ENCODE measurements at regions not wholly inside any gene's neighbourhood (a gene's known extent, or its start where the extent isn't known, plus 50 kb on each side); places are given as distances from the start of the nearest gene placed in this dataset.

- no peak overlapping the region for H3K4me3 ChIP-seq (ENCODE audit: low read length)
- H3K9ac ChIP-seq (ENCODE audit: low read length) = no peak overlapping the region
- H3K4me1 ChIP-seq (ENCODE audit: low read length) = no peaks in the 10 kb centered on the region
Observed at GRCh38 chr10:10829576-10829975, 188.1 kb upstream of the CELF2 start.

GRCh38 chr10:10830293-10830986, 187.2 kb upstream of the CELF2 start:
- Histone ChIP-seq H3K4me1 (ENCODE audit: low read length) (no peaks in the 10 kb centered on the region), H3K79me2 (ENCODE audit: low read length) (no peaks in the 10 kb centered on the region), H3K27ac (ENCODE audit: low read length) (no peak overlapping the region), H3K9ac (ENCODE audit: low read length) (no peak overlapping the region), H2AFZ (ENCODE audit: low read length) (no peak overlapping the region), H3K4me3 (ENCODE audit: low read length) (no peak overlapping the region), H3K36me3 (ENCODE audit: insufficient read depth, low read length) (no peaks in the 10 kb centered on the region), H4K20me1 (ENCODE audit: insufficient read depth, low read depth, low read length) (no peaks in the 10 kb centered on the region), H3K9me3 (ENCODE audit: low read length) (no peaks in the 10 kb centered on the region), H3K9me2 (replicated peaks; ENCODE audit: insufficient read depth, low read length) (no peaks in the 10 kb centered on the region), H3K4me2 (ENCODE audit: low read depth, low read length, poor library complexity, severe bottlenecking) (no peak overlapping the region), H3K27me3 (ENCODE audit: low read length) (no peaks in the 10 kb centered on the region)
- no peak for DNase-seq

More at GRCh38 chr10:10829576-10829975, 188.1 kb upstream of the CELF2 start:
- H3K27me3 ChIP-seq (ENCODE audit: low read length) = no peaks in the 10 kb centered on the region
- DNase-seq = no peak
- H4K20me1 ChIP-seq (ENCODE audit: insufficient read depth, low read depth, low read length) = no peaks in the 10 kb centered on the region
- H3K27ac ChIP-seq (ENCODE audit: low read length) = no peak overlapping the region
- no peaks in the 10 kb centered on the region for H3K9me3 ChIP-seq (ENCODE audit: low read length)
- H3K9me2 ChIP-seq (replicated peaks; ENCODE audit: insufficient read depth, low read length) = no peaks in the 10 kb centered on the region
- no peak overlapping the region for H2AFZ ChIP-seq (ENCODE audit: low read length)
- H3K4me2 ChIP-seq (ENCODE audit: low read depth, low read length, poor library complexity, severe bottlenecking) = no peak overlapping the region
- H3K79me2 ChIP-seq (ENCODE audit: low read length) = no peaks in the 10 kb centered on the region
- H3K36me3 ChIP-seq (ENCODE audit: insufficient read depth, low read length) = no peaks in the 10 kb centered on the region

GRCh38 chr10:10831085-10831484, 186.6 kb upstream of the CELF2 start:
- no peaks in the 10 kb centered on the region for H4K20me1 ChIP-seq (ENCODE audit: insufficient read depth, low read depth, low read length)
- no peak for DNase-seq
- H3K27ac ChIP-seq (ENCODE audit: low read length) = no peak overlapping the region
- no peak overlapping the region for H3K4me3 ChIP-seq (ENCODE audit: low read length)
- no peaks in the 10 kb centered on the region for H3K27me3 ChIP-seq (ENCODE audit: low read length)
- no peaks in the 10 kb centered on the region for H3K9me2 ChIP-seq (replicated peaks; ENCODE audit: insufficient read depth, low read length)
- H3K4me1 ChIP-seq (ENCODE audit: low read length) = no peaks in the 10 kb centered on the region
- H2AFZ ChIP-seq (ENCODE audit: low read length) = no peak overlapping the region
- no peak overlapping the region for H3K4me2 ChIP-seq (ENCODE audit: low read depth, low read length, poor library complexity, severe bottlenecking)
- no peaks in the 10 kb centered on the region for H3K36me3 ChIP-seq (ENCODE audit: insufficient read depth, low read length)
- H3K9me3 ChIP-seq (ENCODE audit: low read length) = no peaks in the 10 kb centered on the region
- no peaks in the 10 kb centered on the region for H3K79me2 ChIP-seq (ENCODE audit: low read length)
- no peak overlapping the region for H3K9ac ChIP-seq (ENCODE audit: low read length)

- Histone ChIP-seq H3K9me3 (ENCODE audit: low read length) (no peaks in the 10 kb centered on the region), H3K79me2 (ENCODE audit: low read length) (no peaks in the 10 kb centered on the region), H3K4me3 (ENCODE audit: low read length) (no peak overlapping the region), H3K36me3 (ENCODE audit: insufficient read depth, low read length) (no peaks in the 10 kb centered on the region), H3K27me3 (ENCODE audit: low read length) (no peaks in the 10 kb centered on the region), H3K9me2 (replicated peaks; ENCODE audit: insufficient read depth, low read length) (no peaks in the 10 kb centered on the region), H3K4me2 (ENCODE audit: low read depth, low read length, poor library complexity, severe bottlenecking) (no peak overlapping the region), H2AFZ (ENCODE audit: low read length) (no peak overlapping the region), H4K20me1 (ENCODE audit: insufficient read depth, low read depth, low read length) (no peaks in the 10 kb centered on the region), H3K27ac (ENCODE audit: low read length) (no peak overlapping the region), H3K9ac (ENCODE audit: low read length) (no peak overlapping the region), H3K4me1 (ENCODE audit: low read length) (no peaks in the 10 kb centered on the region)
- no peak for DNase-seq
Observed at GRCh38 chr10:10833955-10834354, 183.7 kb upstream of the CELF2 start.

GRCh38 chr10:10844251-10844650, 173.4 kb upstream of the CELF2 start:
- no peak for DNase-seq
- Histone ChIP-seq H3K4me2 (ENCODE audit: low read depth, low read length, poor library complexity, severe bottlenecking) (no peak overlapping the region), H2AFZ (ENCODE audit: low read length) (no peak overlapping the region), H3K27ac (ENCODE audit: low read length) (no peak overlapping the region), H3K9me2 (replicated peaks; ENCODE audit: insufficient read depth, low read length) (no peaks in the 10 kb centered on the region), H3K79me2 (ENCODE audit: low read length) (no peaks in the 10 kb centered on the region), H3K9ac (ENCODE audit: low read length) (no peak overlapping the region), H3K27me3 (ENCODE audit: low read length) (peaks cover 2% of the 10 kb centered on the region; the same call in 1 of the 2 replicates), H3K4me3 (ENCODE audit: low read length) (no peak overlapping the region), H3K4me1 (ENCODE audit: low read length) (no peaks in the 10 kb centered on the region), H4K20me1 (ENCODE audit: insufficient read depth, low read depth, low read length) (no peaks in the 10 kb centered on the region), H3K36me3 (ENCODE audit: insufficient read depth, low read length) (no peaks in the 10 kb centered on the region), H3K9me3 (ENCODE audit: low read length) (no peaks in the 10 kb centered on the region)

- Histone ChIP-seq H4K20me1 (ENCODE audit: insufficient read depth, low read depth, low read length) (no peaks in the 10 kb centered on the region), H2AFZ (ENCODE audit: low read length) (no peak overlapping the region), H3K9me3 (ENCODE audit: low read length) (no peaks in the 10 kb centered on the region), H3K27ac (ENCODE audit: low read length) (no peak overlapping the region), H3K4me1 (ENCODE audit: low read length) (no peaks in the 10 kb centered on the region), H3K79me2 (ENCODE audit: low read length) (no peaks in the 10 kb centered on the region), H3K4me3 (ENCODE audit: low read length) (no peak overlapping the region), H3K36me3 (ENCODE audit: insufficient read depth, low read length) (no peaks in the 10 kb centered on the region), H3K4me2 (ENCODE audit: low read depth, low read length, poor library complexity, severe bottlenecking) (no peak overlapping the region), H3K9ac (ENCODE audit: low read length) (no peak overlapping the region), H3K27me3 (ENCODE audit: low read length) (peaks cover 2% of the 10 kb centered on the region; the same call in 1 of the 2 replicates), H3K9me2 (replicated peaks; ENCODE audit: insufficient read depth, low read length) (no peaks in the 10 kb centered on the region)
- no peak for DNase-seq
Observed at GRCh38 chr10:10845185-10845584, 172.5 kb upstream of the CELF2 start.

GRCh38 chr10:10845826-10846503, 171.7 kb upstream of the CELF2 start:
- no peak for DNase-seq
- no peak overlapping the region for H3K4me2 ChIP-seq (ENCODE audit: low read depth, low read length, poor library complexity, severe bottlenecking)
- H3K9me2 ChIP-seq (replicated peaks; ENCODE audit: insufficient read depth, low read length) = no peaks in the 10 kb centered on the region
- H4K20me1 ChIP-seq (ENCODE audit: insufficient read depth, low read depth, low read length) = no peaks in the 10 kb centered on the region
- no peak overlapping the region for H2AFZ ChIP-seq (ENCODE audit: low read length)
- no peak overlapping the region for H3K4me3 ChIP-seq (ENCODE audit: low read length)
- H3K4me1 ChIP-seq (ENCODE audit: low read length) = no peaks in the 10 kb centered on the region
- no peak overlapping the region for H3K27ac ChIP-seq (ENCODE audit: low read length)
- no peaks in the 10 kb centered on the region for H3K9me3 ChIP-seq (ENCODE audit: low read length)
- H3K9ac ChIP-seq (ENCODE audit: low read length) = no peak overlapping the region
- no peaks in the 10 kb centered on the region for H3K36me3 ChIP-seq (ENCODE audit: insufficient read depth, low read length)
- H3K79me2 ChIP-seq (ENCODE audit: low read length) = no peaks in the 10 kb centered on the region
- H3K27me3 ChIP-seq (ENCODE audit: low read length) = peaks cover 2% of the 10 kb centered on the region; the same call in 1 of the 2 replicates

- no peaks in the 10 kb centered on the region for H3K9me3 ChIP-seq (ENCODE audit: low read length)
- H3K9ac ChIP-seq (ENCODE audit: low read length) = no peak overlapping the region
- no peaks in the 10 kb centered on the region for H3K4me1 ChIP-seq (ENCODE audit: low read length)
- H4K20me1 ChIP-seq (ENCODE audit: insufficient read depth, low read depth, low read length) = no peaks in the 10 kb centered on the region
- H3K79me2 ChIP-seq (ENCODE audit: low read length) = no peaks in the 10 kb centered on the region
- no peak overlapping the region for H3K27ac ChIP-seq (ENCODE audit: low read length)
- no peak overlapping the region for H3K4me2 ChIP-seq (ENCODE audit: low read depth, low read length, poor library complexity, severe bottlenecking)
- DNase-seq = no peak
- no peaks in the 10 kb centered on the region for H3K36me3 ChIP-seq (ENCODE audit: insufficient read depth, low read length)
- peaks cover 2% of the 10 kb centered on the region; the same call in 1 of the 2 replicates for H3K27me3 ChIP-seq (ENCODE audit: low read length)
- no peak overlapping the region for H2AFZ ChIP-seq (ENCODE audit: low read length)
- no peaks in the 10 kb centered on the region for H3K9me2 ChIP-seq (replicated peaks; ENCODE audit: insufficient read depth, low read length)
- H3K4me3 ChIP-seq (ENCODE audit: low read length) = no peak overlapping the region
Observed at GRCh38 chr10:10846504-10846900, 171.2 kb upstream of the CELF2 start.

Data from Karpas-422 (cell line).